OCI-LY3 (cell line): ENCODE measurements at regions not wholly inside any gene's neighbourhood (a gene's known extent, or its start where the extent isn't known, plus 50 kb on each side); places are given as distances from the start of the nearest gene placed in this dataset.

Experiments used
- H2AFZ ChIP-seq: fragments of 200-600, 300-600 bp; shearing (Covaris generic); 2 replicates; pipeline ENCODE4 v1.6.0; 2014; ENCODE audit warnings: antibody characterized with exemption, low read depth, low read length
- H3K27ac ChIP-seq: fragments of 200-600, 300-600 bp; sonication (generic); 2 replicates; pipeline ENCODE4 v1.5.1; 2014; ENCODE audit warnings: mild to moderate bottlenecking, low read length, moderate library complexity, mixed read lengths
- H3K27me3 ChIP-seq: fragments of 200-600, 300-600 bp; sonication (generic); 2 replicates; pipeline ENCODE4 v1.6.1; 2014; ENCODE audit warnings: low read depth, low read length, mixed read lengths
- H3K36me3 ChIP-seq: fragments of 200-600, 300-600 bp; sonication (generic); replicated peaks from 2 replicates; pipeline ENCODE3; 2014; ENCODE audit warnings: low read depth, low read length, mixed read lengths
- H3K4me1 ChIP-seq: fragments of 300-600, 200-600 bp; sonication (generic); 2 replicates; pipeline ENCODE4 v1.6.1; 2014; ENCODE audit warnings: low read length, mixed read lengths
- H3K4me2 ChIP-seq: fragments of 200-600, 300-600 bp; sonication (generic); 2 replicates; pipeline ENCODE4 v1.6.1; 2014; ENCODE audit warnings: low read length, mixed read lengths
- H3K4me3 ChIP-seq: fragments of 300-600, 200-600 bp; sonication (generic); 2 replicates; pipeline ENCODE4 v1.5.1; 2014; ENCODE audit warnings: antibody characterized with exemption, mild to moderate bottlenecking, low read length, moderate library complexity
- H3K79me2 ChIP-seq: fragments of 300-600, 200-600 bp; shearing (Covaris generic); 2 replicates; pipeline ENCODE4 v1.6.1; 2014; ENCODE audit warnings: mild to moderate bottlenecking, low read length, mixed read lengths
- H3K9ac ChIP-seq: fragments of 300-600, 200-600 bp; shearing (Covaris generic); 2 replicates; pipeline ENCODE4 v1.6.0; 2014; ENCODE audit warnings: mild to moderate bottlenecking, low read length, moderate library complexity
- H3K9me3 ChIP-seq: fragments of 200-600, 300-600 bp; shearing (Covaris generic); 2 replicates; pipeline ENCODE4 v1.6.1; 2014; ENCODE audit warnings: low read length, mixed read lengths; ENCODE audit not compliant: insufficient read depth
- H4K20me1 ChIP-seq: fragments of 200-600, 300-600 bp; sonication (generic); 2 replicates; pipeline ENCODE4 v1.6.1; 2016; ENCODE audit warnings: low read length, mixed read lengths; ENCODE audit not compliant: insufficient read depth
- CTCF ChIP-seq: fragments of 200-600, 300-600 bp; sonication (generic); IDR thresholded peaks from 2 replicates; pipeline ENCODE4 v1.5.1; 2014; ENCODE audit warnings: antibody characterized with exemption, low read length, low read depth
- EZH2phosphoT487 ChIP-seq: fragments of 200-600 bp; shearing (Covaris generic); IDR thresholded peaks from 2 replicates; pipeline ENCODE4 v1.6.1; 2018; ENCODE audit warnings: antibody characterized with exemption, mixed run types, low read depth

- Histone ChIP-seq H3K79me2 (no peaks in the 10 kb centered on the region), H4K20me1 (no peaks in the 10 kb centered on the region), H2AFZ (no peak overlapping the region), H3K4me2 (no peak overlapping the region), H3K9ac (no peak overlapping the region), H3K27me3 (no peaks in the 10 kb centered on the region), H3K9me3 (0 out of 2 replicates have a peak, but pooled peaks cover 4% of the 10 kb centered on the region), H3K36me3 (no peaks in the 10 kb centered on the region), H3K4me3 (no peak overlapping the region), H3K27ac (no peak overlapping the region), H3K4me1 (no peaks in the 10 kb centered on the region)
- no peak for TF ChIP-seq CTCF
Observed at GRCh38 chr14:82345184-82345583, 811.5 kb upstream of the SEL1L start.

- H3K9me3 ChIP-seq, result no peaks in the 10 kb centered on the region
Observed at GRCh38 chr14:82354126-82354525, 820.5 kb upstream of the SEL1L start.

GRCh38 chr14:82359201-82359600 is 825.5 kb upstream of the SEL1L start:
- Histone ChIP-seq H3K36me3 (no peaks in the 10 kb centered on the region), H3K79me2 (no peaks in the 10 kb centered on the region), H3K9me3 (no peaks in the 10 kb centered on the region), H3K4me2 (no peak overlapping the region), H3K4me1 (no peaks in the 10 kb centered on the region), H2AFZ (no peak overlapping the region), H3K27me3 (no peaks in the 10 kb centered on the region), H4K20me1 (no peaks in the 10 kb centered on the region), H3K27ac (no peak overlapping the region), H3K4me3 (no peak overlapping the region), H3K9ac (no peak overlapping the region)
- TF ChIP-seq CTCF (no peak), EZH2phosphoT487 (no peak)

More at GRCh38 chr14:82354126-82354525, 820.5 kb upstream of the SEL1L start:
- H3K4me2 ChIP-seq, result no peak overlapping the region
- H3K79me2 ChIP-seq, result no peaks in the 10 kb centered on the region
- H3K27me3 ChIP-seq, result no peaks in the 10 kb centered on the region
- H2AFZ ChIP-seq, result no peak overlapping the region
- H3K9ac ChIP-seq, result no peak overlapping the region
- H3K4me1 ChIP-seq, result no peaks in the 10 kb centered on the region
- no peak overlapping the region for H3K4me3 ChIP-seq
- TF ChIP-seq EZH2phosphoT487 (no peak), CTCF (no peak)
- H4K20me1 ChIP-seq, result no peaks in the 10 kb centered on the region
- no peaks in the 10 kb centered on the region for H3K36me3 ChIP-seq
- H3K27ac ChIP-seq, result no peak overlapping the region

GRCh38 chr14:82362452-82362851 is 828.8 kb upstream of the SEL1L start:
- Histone ChIP-seq H3K79me2 (no peaks in the 10 kb centered on the region), H3K4me2 (no peak overlapping the region), H4K20me1 (no peaks in the 10 kb centered on the region), H3K9me3 (no peaks in the 10 kb centered on the region; the same call in none of the 2 replicates), H3K36me3 (no peaks in the 10 kb centered on the region), H3K27me3 (no peaks in the 10 kb centered on the region), H3K9ac (no peak overlapping the region), H2AFZ (no peak overlapping the region), H3K4me3 (no peak overlapping the region), H3K4me1 (no peaks in the 10 kb centered on the region), H3K27ac (no peak overlapping the region)
- no peak for TF ChIP-seq CTCF
- no peak for TF ChIP-seq EZH2phosphoT487
